ENCODE measurements at regions not wholly inside any gene's neighbourhood (a gene's known extent, or its start where the extent isn't known, plus 50 kb on each side); places are given as distances from the start of the nearest gene placed in this dataset.

DNA sequence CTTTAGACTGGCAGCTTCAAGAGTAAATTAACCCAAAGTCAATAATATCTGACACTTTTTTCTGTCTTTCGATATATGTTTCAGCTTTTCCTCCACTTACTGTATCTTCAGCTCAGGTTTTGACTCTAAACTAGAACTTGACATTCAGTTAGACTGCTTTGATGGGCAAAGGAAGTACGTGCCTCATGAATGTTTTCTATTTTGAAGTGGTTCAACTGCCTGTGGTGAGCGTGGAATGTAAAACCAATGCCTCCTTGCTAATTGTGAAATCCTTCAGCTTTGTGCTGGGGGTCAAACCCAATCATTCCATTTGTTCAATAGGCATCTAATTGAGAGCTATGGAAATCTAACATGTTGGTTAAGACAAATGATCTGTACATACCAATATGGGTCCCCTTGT lies 857.0 kb upstream of the HTR2C start:
- no peak overlapping the region for H3K27ac ChIP-seq
- ChIA-PET CTCF (no interaction called here), POLR2A (ENCODE audit: low non-redundant PET) (no interaction called here)
- TF ChIP-seq, protein P1, sequence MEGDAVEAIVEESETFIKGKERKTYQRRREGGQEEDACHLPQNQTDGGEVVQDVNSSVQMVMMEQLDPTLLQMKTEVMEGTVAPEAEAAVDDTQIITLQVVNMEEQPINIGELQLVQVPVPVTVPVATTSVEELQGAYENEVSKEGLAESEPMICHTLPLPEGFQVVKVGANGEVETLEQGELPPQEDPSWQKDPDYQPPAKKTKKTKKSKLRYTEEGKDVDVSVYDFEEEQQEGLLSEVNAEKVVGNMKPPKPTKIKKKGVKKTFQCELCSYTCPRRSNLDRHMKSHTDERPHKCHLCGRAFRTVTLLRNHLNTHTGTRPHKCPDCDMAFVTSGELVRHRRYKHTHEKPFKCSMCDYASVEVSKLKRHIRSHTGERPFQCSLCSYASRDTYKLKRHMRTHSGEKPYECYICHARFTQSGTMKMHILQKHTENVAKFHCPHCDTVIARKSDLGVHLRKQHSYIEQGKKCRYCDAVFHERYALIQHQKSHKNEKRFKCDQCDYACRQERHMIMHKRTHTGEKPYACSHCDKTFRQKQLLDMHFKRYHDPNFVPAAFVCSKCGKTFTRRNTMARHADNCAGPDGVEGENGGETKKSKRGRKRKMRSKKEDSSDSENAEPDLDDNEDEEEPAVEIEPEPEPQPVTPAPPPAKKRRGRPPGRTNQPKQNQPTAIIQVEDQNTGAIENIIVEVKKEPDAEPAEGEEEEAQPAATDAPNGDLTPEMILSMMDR (conservative IDR thresholded peaks at IDR 0.05; ENCODE audit: low read depth), result no peak
- no peak for DNase-seq (ENCODE audit: low spot score)

GRCh38 chrX:113726466-113726865 lies 857.4 kb upstream of the HTR2C start:
- ChIA-PET POLR2A (ENCODE audit: low non-redundant PET) (no interaction called here), CTCF (no interaction called here)
- H3K27ac ChIP-seq, result no peak overlapping the region
- TF ChIP-seq, protein P1 (conservative IDR thresholded peaks at IDR 0.05; ENCODE audit: low read depth), result no peak
- DNase-seq (ENCODE audit: low spot score), result no peak

GRCh38 chrX:113726009-113726408 lies 857.9 kb upstream of the HTR2C start:
- POLR2A ChIA-PET (ENCODE audit: low non-redundant PET), result no interaction called here
- TF ChIP-seq, protein P1 (conservative IDR thresholded peaks at IDR 0.05; ENCODE audit: low read depth), result no peak
- no peak for DNase-seq (ENCODE audit: low spot score)
- no peak overlapping the region for H3K27ac ChIP-seq
- CTCF ChIA-PET, result no interaction called here

DNA sequence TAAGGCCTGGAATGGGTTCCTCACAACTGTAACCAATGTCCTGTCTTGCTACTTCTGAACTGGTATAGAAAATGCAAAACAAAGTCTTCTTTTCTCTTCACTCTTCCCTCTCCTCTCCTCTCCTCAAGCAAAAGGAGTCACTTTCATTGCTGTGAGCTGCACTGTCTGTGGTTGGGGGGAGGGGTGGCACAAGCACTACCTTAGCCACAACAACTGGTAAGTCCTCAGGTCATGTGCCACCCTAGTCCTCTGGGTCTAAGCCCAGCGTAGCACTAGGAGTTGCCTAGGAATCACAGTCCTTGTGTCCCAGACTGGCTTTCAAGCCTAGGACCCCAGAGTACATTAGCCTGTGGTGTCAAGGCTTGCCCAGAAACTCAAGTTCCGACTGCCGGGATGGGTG lies 859.3 kb upstream of the AMOT start:
- no peak overlapping the region for H3K27ac ChIP-seq
- CTCF ChIA-PET, result no interaction called here
- DNase-seq (ENCODE audit: low spot score), result no peak
- POLR2A ChIA-PET (ENCODE audit: low non-redundant PET), result no interaction called here
- TF ChIP-seq, protein P1 (conservative IDR thresholded peaks at IDR 0.05; ENCODE audit: low read depth), result no peak

DNA sequence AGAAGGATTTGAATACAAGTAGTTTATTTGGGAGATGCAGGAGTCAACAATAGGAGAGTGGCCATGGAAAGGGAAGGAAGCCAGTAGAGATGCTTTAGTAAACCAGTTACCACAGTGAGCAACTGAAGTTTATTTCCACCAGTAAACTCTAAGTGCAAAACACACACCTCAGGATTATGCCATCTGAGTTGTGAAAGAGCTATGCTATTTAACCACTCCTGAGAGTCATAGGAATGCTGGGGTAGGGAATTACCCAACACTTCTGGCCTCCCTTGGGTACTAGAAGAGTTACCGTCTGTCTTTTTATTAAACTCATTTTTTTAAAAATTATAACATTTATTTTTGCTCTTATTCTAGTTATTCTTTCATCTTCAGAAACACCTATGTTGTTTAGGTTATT lies 834.6 kb upstream of the AMOT start:
- peak; percentile 0 for DNase-seq (ENCODE audit: low spot score)
- POLR2A ChIA-PET (ENCODE audit: low non-redundant PET), result no interaction called here
- TF ChIP-seq, protein P1 (conservative IDR thresholded peaks at IDR 0.05; ENCODE audit: low read depth), result no peak
- H3K27ac ChIP-seq, result no peak overlapping the region
- CTCF ChIA-PET, result no interaction called here

DNA sequence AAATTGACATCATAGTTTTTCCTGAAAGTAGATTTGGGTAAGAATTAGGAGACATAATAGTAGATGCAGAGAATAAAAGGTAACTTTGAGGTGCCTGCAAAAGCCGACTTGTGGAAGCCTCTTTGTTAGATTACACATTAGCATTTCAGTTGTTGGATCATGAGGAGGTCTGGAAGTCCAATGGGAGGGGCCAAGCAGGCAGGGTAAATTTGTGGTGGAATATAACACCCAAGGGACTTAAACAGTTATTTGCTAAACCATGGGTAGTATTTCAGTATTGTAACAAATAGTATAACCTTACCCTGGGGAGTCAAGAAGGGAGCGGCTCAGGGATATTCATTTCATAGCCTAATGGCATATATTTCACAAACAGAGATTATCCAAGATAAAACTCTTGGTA lies 810.7 kb upstream of the AMOT start:
- ChIA-PET POLR2A (ENCODE audit: low non-redundant PET) (no interaction called here), CTCF (no interaction called here)
- no peak overlapping the region for H3K27ac ChIP-seq
- no peak for DNase-seq (ENCODE audit: low spot score)
- TF ChIP-seq, protein P1 (conservative IDR thresholded peaks at IDR 0.05; ENCODE audit: low read depth), result no peak

- ChIA-PET POLR2A (ENCODE audit: low non-redundant PET) (no interaction called here), CTCF (interaction anchor here (0.6 kb wide), 1 partner anchor 1697 kb away, joined by 5 read pairs; no protein-coding TSS in a partner anchor)
- DNase-seq (ENCODE audit: low spot score), result peak; percentile 14
Measured at GRCh38 chrX:113644426-113644825, 803.8 kb upstream of the AMOT start.

More at GRCh38 chrX:113644426-113644825, 803.8 kb upstream of the AMOT start:
- TF ChIP-seq, protein P1 (conservative IDR thresholded peaks at IDR 0.05; ENCODE audit: low read depth), result no peak
- no peak overlapping the region for H3K27ac ChIP-seq
